Activated T-helper 1 cell treated with Interleukin-2 at 50 U/mL for 16 hours (primary cell): ENCODE measurements at regions not wholly inside any gene's neighbourhood (a gene's known extent, or its start where the extent isn't known, plus 50 kb on each side); places are given as distances from the start of the nearest gene placed in this dataset.
"Not testable (repeated sequence)": the region's sequence is repeated elsewhere in the genome, so short reads cannot be mapped to it uniquely, and the experiment has no call there.

Experiments used
- DNase-seq: peaks from one replicate; pipeline ENCODE4 v3.0.0-alpha.2; 2020; ENCODE audit warnings: low read depth

DNA sequence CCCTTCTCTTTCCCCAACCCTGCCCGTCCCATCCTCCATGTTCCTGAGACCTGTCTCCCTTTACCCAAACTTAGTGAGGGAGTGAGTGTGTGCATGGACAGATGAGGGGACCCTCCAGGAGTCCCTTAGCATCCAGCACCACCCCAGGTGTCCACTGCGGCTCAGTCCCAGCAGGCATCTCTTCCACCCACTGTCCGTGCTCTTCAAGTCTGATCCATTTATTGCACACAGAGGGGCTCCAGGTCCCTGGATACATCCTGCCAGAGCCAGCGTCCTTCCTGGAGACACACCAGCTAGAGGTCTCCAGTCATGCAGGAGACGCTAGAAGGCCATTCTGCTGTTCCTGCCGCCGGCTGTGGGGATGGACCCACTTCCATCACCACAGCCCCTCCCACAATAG, 239.2 kb downstream of the ADGRD1 start:
- no peak for DNase-seq

DNA sequence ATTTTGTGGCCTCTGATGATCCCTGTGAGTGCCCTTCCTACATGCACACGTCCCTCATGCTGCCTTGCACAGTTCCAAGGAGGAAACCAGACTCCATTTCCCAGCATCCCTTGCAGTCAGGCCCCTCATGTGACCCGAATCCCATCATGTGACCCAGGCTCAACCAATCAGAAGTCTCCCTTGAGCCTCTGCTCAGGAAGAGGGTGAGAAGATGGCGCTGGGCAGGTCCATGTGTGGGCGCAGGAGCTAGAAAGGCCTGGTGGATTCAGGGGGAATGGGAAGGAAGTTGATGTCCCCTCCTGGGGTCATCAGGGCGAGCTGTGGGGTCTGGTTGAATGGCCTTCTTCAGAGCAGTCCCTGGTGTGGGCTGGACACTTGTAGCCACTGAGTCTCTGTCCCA, 240.5 kb downstream of the ADGRD1 start:
- DNase-seq: no peak

DNA sequence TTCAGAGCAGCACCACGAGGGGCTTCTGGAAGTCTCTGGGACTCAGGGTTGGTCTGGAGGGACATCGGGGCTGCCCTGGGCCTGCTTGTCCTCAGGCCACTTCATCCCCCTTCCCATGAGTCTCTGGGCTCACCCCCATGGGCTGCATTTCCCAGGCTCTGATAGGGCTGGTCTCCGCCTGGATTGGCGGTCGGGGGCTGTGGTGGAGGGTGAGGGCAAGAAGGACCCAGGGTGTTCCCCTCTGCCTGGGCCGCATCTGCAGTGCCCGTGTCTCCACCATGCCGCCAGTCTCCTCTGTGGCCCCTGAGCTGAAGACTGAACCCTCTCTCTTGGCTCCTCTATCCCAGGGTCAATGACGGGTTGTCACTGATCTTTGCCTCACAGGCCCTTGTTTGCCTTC, 242.1 kb downstream of the ADGRD1 start:
- DNase-seq: no peak

DNA sequence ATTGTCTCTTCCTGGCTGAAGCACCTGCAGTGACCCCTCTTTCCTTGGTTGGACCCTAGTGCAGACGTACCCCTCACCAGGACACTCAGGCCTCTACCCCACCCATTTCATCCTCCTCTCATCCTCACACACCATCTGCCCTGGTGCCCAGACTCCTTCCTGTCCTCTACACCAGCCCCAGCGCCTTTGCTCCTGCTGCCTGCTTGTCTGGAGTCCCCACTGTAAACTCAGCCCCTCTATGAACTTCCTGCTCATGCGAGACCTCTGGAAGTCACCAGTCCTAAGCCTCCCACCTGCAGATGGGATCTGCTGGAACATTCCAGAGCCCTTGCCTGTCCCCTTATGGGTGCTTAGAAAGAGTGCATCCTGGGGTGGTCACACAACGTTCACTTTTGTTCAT, 242.5 kb downstream of the ADGRD1 start:
- DNase-seq: no peak

DNA sequence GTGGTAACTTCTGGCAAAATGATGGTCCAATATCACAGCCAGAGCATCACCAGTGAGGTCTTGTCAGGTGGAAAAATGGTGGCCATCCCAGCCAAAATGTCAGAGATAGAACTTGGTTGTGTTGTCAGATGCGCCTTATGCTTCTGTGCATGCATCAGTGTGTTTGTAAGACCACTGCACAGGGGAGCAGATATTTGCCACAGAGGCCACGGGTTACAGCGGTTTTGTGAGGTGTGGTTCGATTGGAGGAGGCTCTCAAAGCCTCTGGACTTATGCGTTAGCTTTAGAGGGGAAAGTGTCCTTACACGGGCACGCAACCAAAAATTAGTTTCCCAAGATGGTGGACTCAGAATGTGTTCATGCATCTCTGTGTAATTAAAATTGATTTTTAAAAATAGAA, 243.8 kb downstream of the ADGRD1 start:
- no peak for DNase-seq

DNA sequence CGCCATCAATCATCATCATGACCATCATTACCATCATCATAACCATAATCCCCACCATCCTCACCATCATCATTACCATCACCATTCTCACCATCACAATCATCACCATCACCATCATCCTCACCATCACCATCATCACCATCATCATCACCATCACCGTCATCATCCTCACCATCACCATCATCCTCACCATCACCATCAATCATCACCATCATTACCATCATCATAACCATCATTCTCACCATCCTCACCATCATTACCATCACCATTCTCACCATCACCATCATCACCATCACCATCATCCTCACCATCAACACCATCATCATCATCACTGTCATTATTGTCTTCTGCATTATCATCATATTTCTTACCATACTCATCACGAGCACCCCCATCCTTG, 245.5 kb downstream of the ADGRD1 start:
- no peak for DNase-seq

DNA sequence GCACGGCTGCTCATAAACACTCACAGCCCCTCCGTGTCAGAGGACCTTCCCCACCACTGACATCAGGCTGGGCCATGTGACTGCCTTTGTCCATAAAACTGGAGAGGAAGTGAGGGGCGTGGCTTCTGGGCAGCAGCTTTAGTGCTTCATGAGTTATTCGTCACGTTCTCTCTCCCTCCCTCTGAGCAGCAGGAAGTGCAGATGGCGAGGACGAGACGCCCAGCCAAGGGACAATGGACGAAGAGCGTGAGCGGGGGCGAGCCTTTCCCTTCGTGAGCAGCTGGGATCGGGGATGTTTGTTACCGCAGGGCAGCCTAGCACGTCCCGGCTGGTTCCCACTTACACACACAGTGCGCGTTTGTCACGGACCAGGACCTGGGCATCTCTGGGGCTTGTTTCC, 248.2 kb downstream of the ADGRD1 start:
- not testable (repeated sequence) for DNase-seq

DNA sequence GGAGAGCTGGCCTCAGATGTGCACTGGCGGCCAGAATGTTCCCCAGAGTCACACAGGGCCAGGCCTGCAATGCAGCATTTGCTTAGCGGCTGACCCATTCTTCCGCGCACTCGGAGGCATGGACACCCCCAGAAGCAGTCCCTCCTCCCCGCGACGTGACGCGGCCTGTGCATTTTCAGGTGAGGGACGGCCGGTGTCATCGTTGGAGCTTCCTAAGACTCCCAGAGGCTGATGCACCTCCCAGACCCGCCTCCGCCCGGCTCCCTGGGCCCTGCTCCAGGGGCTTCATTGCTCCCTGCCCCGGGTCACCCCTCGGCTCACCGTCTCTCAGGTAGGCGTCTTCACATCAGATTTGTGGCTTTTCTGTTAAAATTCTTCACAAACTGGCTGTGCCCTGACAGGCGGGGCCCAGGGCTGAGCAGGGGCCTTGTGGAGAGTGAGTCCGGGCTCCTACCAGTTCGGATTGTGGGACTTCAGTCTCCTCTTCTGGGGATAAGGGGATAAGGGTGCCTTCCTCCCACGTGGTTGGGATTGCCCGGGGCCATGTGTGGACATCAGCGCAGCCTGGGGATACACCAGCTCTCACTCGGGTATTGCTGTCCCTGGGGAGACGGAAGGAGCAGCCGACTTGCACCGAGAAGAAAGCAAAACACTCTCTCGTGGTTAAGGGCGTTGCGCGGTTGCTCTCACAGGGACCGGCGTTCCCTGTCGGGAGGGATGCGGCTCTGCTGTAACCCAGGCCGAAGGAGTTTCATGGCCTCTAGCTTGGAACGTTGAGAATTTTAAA, 249.1 kb downstream of the ADGRD1 start:
- DNase-seq: no peak

DNA sequence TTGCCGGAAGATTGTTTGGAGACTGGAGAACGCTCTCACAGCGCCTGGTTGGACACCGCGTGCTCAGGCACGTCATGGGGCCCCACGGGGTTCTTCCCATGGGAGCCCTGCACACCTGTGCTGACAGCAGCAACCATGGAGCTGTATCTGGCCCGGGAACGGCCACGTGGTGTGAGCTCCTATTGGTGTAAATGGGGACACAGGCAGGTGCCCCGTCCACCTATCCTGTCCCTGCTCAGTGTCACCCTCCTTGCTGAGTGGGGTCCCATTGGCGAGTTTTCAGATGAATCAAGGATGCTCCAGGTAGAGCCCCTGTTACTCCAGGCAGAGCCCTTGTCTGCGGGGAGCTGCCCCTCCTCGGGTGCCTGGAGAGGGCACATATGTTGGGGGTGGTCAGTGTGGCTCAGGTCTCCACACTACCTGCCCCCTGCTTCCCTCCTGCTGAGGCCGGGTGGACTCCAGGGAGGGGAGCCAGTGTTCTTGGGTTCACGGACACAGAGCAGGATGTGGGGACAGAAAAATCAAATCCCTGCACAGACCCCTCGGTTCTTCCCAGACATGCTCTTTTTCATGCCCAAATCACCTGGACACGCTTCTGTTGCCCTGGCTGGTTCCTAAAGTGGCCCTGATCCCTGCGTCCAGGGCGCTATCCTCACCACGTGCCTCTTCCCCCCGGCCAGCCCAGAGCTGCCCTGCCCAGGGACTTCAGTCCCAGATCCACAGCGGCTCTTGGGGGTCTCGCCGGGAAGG, 250.1 kb downstream of the ADGRD1 start:
- DNase-seq: no peak

DNA sequence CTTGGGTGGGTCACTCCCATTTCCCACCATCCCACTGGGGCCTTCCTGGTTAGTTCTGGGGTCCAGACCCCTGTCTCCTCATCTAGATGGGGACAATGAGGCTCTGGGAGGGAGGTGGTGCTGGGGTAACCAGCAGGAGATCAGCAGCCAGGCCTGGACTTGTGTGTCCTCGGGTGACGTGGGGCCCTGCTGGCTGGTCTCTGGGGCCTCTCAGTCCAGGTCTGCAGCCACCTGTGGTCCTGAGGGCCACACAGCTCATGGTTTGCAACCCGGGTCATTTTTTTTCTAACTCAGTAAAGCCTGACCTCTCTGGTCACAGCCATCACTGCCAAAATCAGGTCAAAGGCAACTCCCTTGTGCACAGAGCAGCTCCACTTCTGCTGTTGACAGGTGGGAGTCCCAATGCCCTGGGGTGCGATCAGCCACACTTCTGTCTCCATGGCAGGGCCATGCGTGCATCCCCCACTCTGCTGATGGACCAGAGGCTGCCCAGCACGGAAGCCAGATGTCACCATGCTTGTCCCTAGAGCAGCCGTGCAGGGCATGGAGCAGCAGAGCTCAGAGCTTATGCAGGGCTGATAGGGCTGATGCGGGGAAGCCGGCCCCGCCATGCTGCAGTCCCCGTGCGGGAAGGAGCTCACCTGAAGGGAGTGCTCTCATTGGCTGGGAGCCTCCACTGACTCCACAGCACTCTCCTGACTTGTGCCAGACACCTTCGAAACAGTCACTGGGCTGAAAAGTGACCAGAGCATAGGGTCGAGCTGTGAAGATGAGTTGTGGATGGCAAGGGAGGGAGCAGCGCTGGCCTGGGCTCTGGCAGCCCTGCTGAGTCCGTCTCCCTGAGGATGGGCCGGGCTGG, 250.9 kb downstream of the ADGRD1 start:
- no peak for DNase-seq

DNA sequence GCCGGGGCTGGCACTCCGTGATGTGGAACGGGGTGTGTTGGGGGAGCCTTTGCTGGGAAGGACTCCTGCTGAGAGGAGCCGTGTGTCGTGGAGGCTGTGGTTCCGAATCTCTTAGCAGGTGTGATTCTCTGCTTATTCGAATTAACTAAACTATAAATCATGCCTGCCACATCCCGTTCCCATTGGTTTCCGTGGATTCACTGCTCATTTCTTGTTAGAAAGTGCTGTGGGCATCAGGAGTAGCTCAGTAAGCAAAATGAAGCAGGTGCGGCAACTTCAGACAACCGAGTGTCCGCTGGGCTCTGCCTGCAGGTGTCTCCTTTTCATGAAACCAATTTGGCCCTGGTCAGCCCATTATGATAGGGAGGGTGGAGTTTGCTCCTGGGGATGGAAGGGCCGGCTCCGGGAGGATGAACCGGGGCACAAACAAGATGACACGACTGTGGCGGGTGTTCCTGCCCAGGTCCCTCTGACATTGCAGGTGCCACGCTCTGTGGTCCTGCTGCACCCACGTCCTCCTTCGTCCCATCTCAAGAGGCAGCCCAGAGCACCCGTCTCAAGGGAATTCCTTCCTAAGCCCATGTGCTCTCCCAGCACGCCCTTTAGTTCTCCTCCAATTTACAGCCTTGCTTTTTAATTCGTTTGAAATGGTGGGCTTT, 251.7 kb downstream of the ADGRD1 start:
- DNase-seq: not testable (repeated sequence)

DNA sequence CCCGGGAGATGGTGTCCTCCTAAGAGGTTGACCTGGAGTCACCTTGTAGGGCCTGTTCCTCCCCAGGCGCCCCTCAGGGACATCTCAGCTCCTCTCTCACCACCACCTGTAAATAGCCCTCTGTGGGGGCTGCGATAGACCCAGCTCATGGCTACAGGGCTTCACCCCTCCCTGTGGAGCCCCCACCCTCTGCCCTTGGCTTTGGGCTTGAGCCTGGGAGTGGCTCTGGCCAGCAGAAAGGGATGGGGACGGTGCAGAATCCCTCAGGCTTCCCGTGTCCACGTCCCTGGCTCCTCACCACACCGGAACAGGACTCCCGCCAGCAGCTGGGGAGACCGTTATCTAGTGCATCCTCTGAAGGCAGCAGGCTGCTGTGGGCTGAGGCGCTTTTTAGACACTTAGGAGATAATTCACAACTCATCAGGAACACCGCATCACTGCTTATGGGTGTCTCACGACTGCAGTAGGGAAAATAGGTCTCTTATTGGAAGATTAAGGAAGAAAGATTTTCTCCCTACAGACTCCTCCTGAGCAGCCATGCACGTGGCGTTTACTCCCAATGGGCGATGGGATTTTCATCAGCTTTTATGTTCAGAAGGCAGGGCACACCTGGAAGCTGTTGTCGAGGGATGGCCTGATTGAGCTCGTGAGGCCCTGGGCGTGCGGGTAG, 253.1 kb downstream of the ADGRD1 start:
- DNase-seq: not testable (repeated sequence)

DNA sequence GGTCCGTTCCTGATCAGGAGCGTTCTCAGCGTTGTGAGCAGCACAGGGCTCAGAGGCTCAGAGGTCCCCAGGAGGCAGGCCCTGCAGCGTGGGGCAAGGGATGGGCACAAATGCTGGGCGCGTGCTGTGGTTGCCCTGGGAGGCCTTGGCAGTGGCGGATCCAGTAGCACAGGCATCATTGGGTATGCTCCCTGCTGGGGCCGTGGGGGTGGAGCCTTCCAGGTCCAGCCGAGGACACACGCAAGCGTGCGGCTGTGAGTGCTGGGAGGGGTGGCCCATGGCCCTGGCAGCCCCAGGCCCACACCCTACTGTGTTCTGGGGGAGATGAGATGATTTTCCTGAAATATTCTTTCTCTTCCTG, 253.6 kb downstream of the ADGRD1 start:
- not testable (repeated sequence) for DNase-seq

DNA sequence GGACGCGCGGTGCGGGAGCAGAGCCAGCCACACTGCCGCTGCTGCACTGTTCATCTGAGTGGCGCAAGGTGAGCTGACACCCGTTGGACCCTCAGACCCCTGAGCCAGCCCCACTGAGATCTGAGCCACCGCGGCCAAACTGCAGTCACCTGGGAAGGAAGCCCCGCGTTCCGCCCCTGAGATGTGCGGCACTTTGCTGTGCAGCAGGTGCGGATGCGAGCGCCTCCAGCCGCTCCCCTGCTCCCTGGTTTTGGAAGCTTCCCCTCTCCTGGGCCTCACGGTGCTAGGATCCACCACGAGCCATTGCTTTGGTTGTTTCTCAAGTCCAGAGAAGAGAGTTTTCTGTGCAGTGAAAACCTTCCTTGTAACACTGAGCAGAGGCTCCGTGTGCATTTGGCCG, 254.1 kb downstream of the ADGRD1 start:
- DNase-seq: not testable (repeated sequence)

DNA sequence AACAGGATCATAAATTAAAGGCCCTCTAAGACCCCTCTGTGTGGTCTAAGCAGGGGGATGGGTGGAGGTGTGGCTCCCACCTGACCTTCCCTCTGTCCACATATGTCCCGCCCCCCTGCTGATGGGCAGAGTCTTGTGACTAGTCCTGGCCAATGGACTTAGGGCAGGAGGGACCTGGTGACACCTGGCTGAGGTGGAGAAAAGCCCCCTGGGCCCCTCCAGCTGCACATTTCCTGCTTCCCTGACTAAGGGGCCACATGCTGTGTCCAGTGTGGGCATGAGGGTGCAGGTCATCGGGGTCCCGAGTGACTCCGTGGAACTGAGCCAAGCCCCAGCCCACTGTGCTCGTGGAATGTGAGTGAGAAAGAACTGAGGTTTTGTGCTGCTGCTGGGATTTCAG, 254.7 kb downstream of the ADGRD1 start:
- no peak for DNase-seq

DNA sequence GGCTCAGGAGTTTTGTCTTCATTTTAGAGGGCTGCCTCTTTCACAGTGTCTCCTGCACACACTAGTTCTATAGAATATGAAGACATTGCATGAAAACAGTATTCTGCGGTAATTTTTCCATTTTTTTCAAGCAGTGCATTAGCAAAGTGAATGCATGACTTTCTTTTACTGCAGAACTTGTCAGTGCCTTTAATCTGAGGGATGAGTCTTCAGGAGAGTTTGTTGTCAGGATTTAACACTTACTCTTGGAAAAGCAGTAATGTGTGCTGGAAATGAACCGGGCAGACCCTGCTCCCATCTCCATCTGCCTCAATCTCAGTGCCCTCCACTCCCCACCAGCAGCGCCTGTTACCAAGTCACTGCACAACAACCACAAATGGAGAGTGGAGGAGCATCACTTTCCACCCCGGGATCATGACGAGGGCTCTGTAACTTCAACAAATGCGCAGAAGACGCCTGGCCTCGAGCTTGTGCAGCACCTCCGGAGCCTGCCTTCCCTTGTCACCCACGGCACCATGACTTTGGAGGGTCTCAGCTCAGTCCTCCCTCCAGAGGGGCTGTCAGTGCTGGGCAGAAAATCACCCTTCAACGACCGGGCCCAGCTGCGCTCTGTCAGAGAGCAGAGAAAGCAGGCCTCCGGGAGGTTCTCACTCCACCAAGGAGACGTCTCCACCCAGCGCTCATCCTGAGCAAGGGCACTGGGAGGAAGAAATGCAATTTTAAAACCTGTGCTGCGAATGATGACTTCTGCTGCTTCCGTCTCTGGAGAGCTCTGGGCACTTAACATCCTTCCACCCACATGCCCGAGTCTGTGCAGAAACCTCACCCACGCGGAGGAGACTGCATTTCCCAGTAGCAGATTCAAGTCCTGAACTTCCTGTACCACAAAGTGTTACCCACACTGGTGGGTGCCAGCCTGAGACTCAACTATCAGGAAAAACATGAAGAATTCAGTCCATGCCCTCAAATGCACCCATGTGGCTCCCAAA, 255.7 kb downstream of the ADGRD1 start:
- DNase-seq: no peak

DNA sequence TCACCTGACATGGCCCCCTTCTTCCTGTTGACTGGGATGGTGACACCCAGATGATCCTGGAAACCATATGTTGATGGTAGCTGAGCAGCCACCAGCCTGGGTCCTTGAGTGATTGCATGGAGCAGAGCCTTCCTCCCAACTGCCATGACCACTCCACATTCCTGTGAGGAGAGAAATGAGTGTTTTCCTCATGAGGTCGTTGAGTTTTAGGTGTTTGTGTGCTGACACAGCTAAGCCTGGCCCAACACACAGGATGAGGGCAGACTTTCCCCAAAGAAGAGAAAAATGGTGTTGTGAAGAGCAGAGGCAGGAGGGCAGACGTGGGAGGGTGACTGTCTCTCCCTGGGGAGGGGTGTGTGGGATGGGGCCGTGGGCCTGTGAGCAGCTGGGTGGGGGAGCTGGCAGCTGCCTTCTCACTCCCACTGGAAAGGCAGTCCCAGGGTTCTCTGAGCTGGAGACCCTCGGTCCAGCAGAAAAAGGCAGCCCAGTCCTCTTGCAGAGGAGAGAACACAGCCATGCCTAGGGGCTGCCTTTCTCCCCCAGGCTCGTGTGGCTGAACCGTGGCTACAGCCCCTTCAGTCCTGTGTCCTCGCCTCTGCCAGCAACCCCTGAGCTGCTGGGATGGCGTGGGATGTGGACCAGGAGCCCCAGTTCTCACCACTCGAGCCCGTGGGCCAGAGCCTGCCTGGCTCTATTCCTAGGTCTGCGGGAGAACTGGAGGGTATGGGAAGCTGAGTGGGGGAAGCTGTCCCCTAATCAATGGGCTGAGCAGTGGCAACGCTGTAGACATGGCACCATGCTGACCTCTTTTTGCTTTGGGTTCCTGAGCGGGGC, 257.0 kb downstream of the ADGRD1 start:
- DNase-seq: no peak

DNA sequence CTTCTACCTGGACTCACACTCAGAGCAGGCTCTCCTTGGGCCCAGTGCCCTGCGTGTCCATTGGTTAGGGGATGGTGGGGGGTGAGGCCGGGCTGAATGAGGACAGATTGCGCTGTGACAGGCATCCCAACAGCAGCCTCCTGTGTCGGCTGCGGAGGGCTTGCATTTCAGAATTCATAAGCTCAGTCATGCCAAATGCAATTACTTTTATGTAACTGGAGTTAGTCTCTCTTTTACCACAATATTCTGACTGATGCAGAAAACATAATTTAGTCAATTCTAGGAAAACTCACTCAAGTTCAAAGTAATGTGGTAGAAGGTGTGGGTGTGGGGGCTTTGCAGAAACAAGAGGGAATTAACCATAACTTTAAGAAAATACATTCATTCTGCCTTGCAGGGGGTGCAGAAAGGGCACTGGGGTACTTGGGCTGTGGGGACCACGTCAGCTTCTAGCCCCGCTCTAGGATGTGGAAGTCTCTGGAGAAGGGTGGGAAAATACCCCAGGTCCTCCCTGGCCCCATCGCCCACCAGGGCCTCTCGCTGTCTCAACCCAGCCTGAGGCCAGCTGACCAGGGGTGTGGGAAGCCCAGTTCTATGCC, 257.7 kb downstream of the ADGRD1 start:
- DNase-seq: no peak

DNA sequence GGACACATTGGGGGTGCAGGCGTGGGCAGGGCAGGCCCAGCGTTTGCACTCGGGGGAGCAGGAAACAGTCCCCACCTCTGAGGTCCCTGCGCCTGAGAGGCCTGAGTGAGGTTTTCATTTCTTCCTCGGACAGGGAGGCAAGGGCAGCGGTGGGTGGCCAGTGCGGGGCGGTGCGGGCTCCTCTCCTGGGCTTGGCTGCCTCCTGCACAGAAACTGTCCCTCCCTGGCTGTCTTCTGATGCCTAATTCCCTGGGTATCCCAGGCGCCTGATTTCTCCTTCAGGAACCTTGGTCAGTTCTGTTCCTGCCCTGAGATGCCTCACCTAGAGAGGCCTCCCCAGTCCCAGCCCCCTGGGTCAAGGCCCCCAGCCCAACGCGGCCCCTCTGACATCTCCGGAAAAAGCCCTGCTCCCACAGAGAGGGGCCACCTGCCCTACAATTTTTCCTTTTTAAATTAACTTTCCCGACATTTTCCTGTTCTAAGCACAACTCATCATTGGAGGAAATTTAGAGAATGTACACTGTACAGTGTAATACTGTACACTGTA, 260.3 kb downstream of the ADGRD1 start:
- no peak for DNase-seq
